ENCODE measurements at regions not wholly inside any gene's neighbourhood (a gene's known extent, or its start where the extent isn't known, plus 50 kb on each side); places are given as distances from the start of the nearest gene placed in this dataset.

GRCh38 chr5:114948986-114949621, 220.6 kb downstream of the TRIM36 start:
- TF ChIP-seq EP300 (IDR thresholded peaks at IDR 0.05) (no peak), CTCF (IDR thresholded peaks at IDR 0.05) (no peak)
